GM21390 (cell line): ENCODE measurements at regions not wholly inside any gene's neighbourhood (a gene's known extent, or its start where the extent isn't known, plus 50 kb on each side); places are given as distances from the start of the nearest gene placed in this dataset.

Experiments
- ATAC-seq: cut with Tn5 transposase; IDR thresholded peaks from one replicate; pipeline ENCODE4 v1.9.1; 2021; ENCODE audit not compliant: unreplicated experiment

DNA sequence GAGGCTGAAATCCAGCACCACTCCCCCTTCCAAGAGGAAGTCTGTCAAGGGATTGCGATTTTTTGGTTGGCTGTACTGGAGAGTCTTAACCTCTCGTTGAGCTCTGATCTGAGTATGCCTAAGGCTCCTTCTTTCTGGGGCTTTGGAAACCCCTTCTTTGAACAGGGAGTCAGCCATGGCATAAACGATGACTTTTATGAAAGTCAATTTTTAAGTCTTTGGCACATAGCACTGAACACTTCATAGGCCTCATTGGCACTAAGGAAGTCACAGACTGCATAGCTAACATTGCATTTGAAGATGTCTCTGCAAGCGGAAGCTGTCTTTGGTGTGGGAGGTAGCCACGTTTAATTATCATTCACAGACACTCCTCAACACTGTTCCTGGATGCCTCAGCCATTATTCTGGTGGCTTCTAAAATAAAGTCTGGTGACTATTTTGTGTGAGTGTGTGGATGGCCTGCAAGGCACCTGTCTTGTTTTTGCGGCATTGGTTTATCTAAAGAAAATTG is 148.2 kb upstream of the NCK2 start:
- no peak for ATAC-seq

DNA sequence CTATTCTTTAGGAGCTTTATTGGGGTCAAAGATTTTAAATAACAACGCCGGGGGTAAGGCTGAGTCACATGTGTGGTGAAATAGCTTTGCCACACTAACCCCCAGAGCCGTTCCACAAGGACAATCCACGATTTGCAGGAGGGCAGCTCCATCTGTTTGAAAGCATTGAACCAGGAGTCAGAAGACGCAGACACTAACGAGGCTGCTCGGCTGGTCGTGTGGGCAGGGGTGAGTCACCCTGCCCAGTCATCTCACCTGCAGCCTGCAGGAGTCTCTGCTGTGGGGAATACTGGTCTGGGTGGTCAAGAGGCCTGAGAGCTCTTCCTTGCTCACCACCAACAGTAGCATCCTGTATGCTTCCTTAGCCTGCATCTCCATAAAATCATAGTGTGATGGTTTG is 149.2 kb upstream of the NCK2 start:
- no peak for ATAC-seq

DNA sequence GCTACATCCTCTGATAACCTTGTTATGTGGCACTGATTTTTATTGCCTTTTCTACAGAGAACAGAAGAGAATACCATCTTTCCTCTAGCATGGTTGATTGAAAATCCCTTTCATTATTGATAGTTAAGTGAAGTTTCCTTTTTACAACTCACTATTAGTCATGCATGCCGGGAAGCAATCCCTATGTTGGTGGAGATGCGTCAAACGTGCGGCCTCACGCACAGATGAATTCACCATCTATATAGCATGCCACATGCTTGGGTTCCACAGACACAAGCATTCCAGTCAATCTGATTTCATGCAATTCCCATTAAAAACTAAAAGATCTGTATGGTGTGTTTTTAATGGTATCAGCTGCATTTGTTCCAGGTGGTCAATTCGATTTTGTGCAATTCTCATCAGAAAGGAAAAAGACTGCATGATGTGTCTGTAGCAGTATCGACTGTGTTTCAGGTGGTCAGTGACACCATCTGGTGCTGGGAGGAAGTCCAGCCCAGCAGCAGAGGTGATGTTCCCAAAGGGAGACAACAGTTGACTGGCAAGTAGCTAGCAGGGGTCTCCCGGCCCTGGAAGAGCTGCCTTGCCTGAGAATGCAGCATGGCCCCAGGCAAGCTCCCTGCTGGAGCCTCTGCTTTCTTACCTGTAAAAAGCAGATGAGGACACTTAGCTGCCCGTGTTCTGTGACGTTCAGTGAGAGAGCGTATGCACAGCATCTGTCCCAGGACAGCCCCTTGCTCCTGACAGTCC is 151.3 kb upstream of the NCK2 start:
- no peak for ATAC-seq

DNA sequence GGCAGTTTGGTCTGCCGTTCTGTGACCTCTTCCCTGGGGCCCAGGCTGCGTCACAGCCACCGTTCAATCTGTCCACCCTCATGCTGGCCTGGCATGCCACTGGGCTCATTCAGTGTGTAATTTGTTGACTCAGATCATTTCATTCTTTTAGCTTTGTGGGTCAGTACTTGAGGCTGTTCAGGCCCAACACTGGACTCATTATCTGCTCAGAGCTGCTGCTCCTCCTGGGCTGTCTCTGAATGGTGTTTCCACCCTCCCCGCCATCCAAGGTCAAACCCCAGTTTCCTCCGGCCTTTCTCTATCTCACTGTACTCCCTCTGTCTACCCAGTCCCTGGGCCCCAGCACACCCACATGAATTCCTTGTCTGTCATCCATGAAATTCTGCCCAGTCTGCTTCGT is 152.4 kb upstream of the NCK2 start:
- ATAC-seq: no peak

DNA sequence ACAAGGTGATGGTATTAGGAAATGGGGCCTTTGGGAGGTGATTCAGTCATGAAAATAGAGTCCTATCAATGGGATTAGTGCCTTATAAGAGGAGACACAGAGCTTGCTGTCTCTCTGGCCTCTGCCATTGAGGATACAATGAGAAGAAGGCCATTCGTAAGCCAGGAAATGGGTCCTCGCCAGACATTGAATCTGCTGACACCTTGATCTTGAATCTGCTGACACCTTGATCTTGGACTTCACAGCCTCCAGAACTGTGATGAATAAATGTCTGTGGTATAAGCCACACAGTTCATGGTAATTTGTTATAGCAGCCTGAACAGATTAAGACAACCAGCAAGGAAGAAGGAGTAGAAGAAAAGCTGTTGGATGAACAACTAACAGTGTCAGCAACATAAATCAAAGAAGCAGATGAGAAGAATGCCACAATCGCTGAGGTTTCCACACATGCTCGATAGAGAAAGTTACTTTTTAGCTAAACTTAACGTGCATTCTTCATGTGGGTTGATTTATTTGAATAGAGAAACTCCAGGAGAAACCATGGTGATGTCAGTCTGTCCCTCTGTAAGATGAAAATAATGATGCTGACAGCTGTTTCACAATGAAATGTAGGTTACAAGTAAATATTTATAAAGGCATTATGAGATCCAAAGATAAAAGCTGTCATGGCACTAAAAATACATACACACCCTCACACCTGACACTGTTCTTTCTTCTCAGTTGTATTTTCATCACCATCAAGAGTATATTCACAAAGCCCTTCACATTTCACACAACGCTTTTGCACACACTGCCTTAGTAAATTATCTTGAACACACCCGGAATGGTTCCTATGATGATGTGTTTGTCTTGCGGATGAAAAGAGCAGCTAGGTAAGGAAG is 153.7 kb upstream of the NCK2 start:
- ATAC-seq: no peak

DNA sequence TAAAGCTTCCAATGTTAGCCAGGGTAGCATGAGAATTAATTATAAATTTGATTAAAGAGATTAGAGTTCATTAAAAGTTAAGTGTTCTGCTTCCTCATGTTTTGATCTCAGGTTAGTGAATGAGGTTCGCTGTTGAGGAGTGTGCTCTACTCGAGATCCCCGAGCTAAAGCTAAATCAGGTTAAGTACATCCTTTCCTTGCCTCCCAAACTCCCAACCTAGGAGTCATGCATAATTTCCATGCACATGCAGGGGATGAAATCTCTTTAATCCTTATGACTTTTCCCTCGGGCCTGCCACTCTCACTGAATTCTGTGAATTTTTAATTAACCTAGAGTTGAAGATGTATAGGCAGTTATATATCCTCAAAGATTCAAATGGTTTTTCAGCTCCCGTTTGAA is 156.1 kb upstream of the NCK2 start:
- no peak for ATAC-seq

DNA sequence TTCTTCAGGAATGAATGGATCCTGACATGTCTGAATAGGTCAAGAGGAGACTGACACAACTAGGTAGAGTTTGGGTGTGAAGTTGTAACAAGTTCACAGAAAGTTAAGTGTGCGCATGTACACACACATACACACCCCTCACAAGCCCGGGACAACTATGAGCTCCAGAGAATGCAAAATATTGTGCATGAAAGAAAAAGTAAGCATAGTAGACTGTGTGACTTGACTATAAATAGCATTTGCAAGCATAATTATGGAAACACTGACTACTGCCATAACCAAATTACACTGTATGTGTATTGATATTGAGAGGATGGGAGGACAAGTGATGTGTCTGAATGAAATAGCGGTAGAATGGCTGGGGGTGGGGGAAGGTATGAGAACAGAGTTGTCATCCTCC is 157.1 kb upstream of the NCK2 start:
- ATAC-seq: no peak

DNA sequence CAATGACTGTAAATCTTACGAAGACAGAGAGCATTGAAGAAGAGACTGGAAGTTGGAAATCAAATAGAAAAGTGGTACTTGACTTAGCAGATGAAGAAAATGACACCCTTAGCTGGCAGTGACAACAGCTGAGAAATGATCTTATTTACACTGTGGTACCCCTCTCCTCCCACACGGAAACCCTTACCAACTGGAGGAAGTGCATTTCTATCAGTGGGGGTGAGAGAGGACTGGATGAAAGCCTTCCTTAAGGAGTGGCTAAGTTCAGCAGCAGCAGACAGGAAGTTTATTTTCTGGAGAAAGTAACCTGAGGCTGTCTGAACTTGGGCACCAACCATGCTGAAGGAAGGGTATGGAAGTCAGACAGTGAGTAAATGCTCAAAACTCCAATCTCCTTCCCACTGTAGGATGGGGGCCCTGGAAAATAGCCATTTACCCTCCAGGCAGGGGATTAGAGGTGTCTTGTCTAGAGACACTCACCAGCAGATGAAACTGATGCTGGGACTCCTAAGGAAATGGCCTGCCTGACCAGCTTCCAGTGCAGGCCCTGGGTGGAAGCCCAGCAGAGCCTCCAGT is 160.2 kb upstream of the NCK2 start:
- ATAC-seq: no peak

DNA sequence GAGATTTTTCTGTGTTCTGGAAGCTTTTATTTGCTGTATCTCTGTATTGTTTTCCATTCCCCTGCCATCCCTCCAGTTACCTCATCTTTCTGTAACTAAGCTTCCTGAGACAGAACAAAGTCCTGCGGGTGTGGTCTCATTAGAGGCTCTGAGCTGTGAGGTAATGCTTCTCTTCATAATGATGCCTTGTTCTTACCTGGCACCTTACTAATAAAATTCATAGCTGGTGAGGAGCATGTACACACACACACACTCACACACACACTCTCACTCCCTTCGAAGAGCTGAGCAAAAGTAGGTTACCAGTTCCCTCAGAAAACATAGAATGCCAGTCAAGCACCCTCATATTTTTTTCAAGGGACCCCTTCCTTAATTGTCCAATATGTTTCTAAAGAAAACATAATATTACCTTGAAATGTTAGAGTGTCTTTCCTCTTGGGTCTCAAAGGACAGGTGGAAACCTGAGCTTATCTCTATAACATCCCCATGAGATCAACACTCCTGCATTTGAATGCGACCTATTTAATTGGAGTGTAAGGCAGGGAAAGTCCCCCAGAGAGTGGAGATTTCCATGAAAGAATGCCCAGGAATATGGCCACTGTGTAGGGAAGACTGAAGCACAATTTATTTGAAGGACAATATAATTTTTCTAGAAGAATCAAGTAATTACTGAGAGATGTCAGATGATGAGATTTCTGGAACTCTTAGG is 161.6 kb upstream of the NCK2 start:
- ATAC-seq: no peak

DNA sequence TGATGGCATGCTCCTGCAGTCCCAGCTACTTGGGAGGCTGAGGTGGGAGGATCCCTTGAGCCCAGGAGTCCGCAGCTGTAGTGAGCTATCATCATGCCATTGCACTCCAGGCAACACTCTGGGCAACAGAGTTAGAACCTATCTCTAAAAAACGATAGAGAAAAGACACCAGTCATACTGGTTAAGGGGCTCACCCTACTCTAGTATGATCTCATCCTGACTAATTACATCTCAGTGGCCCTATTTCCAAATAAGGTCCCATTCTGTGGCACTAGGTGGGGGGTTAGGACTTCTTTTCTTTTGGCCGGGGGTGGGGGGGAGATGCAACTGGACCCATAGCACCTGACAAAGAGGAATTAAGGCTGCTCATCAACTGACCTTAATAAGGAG is 163.2 kb upstream of the NCK2 start:
- no peak for ATAC-seq

DNA sequence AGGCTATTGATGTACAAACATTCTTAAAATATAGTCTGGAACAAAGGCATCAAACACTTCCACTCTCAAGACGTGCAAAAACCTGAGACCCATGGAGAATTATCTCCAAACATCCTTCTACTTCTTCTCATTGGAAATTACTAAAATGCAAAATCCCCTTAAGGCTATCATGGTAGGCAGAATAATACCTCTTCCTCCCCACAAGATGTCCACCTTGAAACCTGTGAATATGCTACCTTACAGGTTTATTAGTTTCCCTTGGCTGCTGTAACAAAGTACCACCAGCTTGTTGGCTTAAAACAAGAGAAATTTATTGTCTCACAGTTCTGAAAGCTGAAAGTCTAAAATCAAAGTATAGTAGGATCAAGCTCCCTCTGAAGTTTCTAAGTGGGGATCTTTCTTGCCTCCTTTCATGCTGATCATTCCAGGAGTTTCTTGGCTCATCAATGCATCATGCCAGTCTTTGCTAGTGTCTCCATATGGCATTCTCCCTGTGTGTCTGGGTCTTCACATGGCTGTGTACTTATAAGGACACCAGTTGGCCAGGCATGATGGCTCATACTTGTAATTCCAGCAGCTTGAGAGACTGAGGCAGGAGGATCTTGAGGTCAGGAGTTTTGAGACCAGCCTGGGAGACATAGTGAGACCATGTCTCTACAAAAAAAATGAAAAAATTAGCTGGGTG is 163.7 kb upstream of the NCK2 start:
- ATAC-seq: no peak

DNA sequence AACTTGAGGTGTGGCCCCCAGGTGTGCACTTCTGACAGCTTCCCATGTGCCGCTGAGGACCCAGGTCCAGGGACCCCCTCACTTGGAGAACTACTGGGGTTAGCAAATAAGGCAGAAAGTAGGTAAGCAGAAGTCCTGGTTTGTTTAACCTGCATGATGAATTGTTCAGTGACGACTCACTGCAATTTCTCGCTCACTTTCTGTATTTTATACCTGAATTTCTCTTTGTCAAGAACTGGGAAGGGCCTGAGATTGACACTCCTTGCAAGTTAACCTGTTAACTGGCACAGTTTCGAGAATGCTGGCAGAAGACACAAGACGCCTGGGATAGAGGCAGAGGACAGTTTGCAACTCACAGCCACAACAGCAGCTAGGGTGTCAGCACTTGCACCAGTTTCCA is 164.5 kb upstream of the NCK2 start:
- no peak for ATAC-seq

DNA sequence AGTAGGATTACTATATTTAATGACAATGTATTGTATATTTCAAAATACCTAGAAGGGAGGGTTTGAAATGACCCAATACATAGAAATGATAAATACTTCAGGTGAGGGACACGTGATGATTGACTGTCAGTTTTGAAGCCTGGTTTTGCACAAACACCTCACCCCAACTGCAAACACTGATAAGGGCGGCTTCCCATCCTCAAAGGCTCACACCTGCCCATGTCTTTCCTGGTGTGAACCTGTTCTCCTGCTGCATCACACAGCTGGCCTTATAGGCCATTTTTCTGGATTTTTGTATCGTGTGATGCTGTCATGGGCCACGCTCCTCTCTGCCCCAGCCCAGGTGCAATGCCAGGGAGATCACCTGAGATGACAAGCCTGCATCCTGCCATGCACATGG is 166.5 kb upstream of the NCK2 start:
- ATAC-seq: no peak

DNA sequence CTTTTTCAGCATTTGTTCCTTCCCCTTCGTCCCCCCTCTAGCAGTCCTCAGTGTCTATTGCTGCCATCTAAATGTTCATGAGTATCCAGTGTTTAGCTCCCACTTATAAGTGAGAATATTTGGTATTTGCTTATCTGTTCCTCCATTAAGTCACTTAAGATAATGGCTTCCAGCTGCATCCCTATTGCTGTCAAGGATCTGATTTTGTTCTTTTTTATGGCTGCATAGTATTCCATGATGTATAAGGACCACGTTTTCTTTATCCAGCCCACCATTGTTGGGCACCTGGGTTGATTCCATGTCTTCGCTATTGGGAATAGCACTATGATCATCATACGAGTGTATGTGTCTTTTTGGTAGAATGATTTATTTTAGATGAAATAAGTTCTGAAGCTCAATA is 166.9 kb upstream of the NCK2 start:
- ATAC-seq: no peak

DNA sequence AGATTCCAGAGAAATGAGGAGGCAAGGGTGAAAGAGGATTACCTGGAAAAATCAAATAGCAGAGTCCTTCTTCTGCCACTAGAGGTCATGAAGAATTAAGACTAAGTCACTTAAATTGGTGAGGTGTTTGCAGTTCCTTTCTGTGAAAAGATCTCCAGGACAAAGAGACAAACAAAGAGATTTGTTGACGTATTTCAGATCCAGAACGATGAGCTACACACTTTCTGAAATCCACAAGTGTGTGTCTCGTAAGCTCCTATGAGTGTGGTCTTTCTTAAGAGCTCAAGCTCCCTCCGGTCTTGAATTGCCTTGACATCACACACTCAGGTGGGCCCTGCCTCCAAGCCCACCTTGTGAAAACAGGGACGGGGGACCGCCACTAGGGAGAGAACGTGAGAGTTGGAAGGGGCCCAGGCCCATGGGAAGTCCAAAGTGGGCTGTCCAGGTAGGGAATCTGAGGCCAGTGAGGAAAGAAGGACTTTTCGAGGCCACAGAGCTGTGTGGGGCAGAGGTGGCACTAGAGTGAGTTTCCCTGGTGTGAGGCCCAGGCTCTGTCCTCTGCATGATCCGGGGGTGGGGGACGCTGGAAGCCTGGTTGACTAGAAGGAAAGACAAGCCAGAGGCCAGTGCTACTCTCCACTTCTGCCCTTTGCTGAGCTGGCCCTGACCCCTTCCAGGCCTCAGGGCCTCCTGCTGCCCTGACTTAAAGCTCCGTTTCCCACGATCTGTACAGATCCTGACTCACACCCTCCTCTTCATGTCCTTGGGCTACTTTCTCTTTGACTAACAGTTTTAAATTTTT is 168.1 kb upstream of the NCK2 start:
- ATAC-seq: no peak

DNA sequence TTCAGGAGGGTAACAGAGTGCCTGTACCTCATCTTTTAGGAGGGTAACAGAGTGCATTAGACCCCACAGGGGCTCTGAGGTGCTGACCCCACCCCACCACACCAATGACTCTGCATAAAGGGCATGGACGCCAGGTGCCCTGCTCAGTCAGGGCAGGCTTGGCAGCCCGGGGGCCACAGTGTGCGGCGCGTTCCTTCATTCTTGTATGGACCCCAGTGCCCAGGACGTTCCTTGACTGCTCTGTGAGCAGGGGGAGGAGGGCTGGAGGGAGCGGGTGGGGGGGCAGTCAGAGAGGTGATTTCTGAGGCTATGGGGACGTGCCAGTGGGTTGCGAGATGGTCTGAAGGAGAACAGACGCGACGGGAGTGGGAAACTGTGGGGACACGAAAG is 168.7 kb upstream of the NCK2 start:
- no peak for ATAC-seq

DNA sequence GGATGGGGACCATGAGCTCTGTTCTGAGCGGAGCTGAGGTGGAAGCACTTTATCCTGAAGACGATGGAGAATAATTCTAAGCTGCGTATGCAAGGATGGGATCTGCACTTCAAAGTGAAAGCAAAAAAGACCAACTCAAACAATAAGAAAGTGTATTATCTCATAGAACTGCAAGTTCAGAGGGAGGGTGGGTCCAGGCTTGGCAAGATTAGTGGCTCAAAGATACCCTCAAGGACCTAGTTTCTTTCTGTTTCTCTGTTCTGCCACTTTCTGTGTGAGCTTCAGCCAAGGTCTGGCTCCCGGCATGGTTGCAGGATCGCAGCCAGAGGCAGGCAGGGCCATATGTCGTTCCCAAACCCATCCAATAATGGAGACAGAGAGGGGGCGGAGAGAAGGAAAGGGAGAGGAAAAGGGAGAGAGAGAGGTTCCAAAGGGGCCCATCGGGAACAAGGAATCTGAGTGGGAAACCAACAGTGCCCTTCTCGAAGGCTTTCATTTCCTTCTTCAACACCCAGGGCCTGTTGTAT is 169.2 kb upstream of the NCK2 start:
- no peak for ATAC-seq

DNA sequence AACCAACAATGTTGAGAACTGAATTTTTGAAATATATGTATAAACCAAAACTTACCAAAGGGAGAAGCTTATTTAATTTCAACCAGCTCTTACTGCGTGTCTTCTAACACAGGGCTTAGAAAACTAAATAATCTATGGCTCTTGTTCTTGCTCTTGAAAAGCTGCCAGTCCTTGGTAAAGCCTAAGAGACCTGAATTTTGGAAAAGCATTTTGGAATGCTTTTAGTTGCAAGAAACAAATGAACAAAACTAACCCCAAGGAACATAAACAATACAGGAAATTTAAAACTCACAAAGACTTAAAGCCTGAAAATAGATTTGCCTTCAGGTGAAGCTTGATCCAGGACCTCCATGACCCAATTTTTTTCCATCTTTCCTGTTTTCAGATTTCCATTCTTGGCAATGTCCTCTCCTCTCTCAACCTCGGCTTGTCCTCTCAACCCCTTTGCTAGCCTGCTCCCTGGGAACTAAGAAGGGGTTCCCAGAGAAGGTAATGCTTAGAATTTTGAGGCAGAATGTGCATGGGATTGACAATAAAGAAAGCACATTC is 169.8 kb upstream of the NCK2 start:
- no peak for ATAC-seq

DNA sequence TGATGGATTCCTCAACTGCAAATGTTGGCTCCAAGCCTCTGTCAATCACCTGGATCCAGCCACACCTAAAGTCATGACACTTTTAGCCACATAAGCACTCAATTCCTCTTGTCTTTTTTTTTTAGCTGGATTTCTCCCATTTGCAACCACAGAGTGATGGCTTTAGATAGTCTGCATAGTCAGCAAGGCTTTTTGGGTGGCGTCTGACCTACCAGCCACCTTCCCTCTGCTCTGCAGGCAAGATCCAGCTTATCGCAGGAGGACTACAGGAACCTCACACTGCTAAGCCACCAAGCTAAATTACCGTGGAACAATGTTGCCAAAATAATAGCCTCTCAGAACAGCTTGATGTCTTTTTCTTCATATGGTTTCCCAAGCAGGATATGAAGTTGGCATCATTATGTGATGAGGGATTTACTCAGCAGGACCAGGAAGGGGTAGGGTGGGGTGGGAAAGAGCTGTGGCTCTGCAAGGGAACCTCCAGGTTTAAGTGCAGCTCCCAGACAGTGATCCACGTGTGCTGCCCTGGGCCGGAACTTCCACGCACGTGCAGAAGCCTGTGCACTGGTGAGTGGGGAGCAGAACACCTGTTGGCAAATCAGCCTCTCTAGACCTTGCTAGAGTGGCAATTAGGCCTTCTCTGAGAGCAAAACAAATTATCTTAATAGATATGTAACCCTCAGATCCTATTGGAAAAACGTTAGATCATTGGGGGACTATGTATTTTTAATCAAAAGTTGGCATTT is 170.6 kb upstream of the NCK2 start:
- ATAC-seq: no peak
